Trophoblast cell (in vitro differentiated cells and primary cell): ENCODE measurements at regions not wholly inside any gene's neighbourhood (a gene's known extent, or its start where the extent isn't known, plus 50 kb on each side); places are given as distances from the start of the nearest gene placed in this dataset.

Experiments
- DNase-seq, 2 donors: peaks; one replicate each; pipeline ENCODE4 v3.0.0-alpha.2; 2016
- H2AFZ ChIP-seq: 2 replicates; pipeline ENCODE4 v1.6.1; 2013; ENCODE audit warnings: low read length, moderate library complexity, mild to moderate bottlenecking; ENCODE audit not compliant: insufficient read depth, poor library complexity
- H2AK5ac ChIP-seq: 2 replicates; pipeline ENCODE4 v1.6.1; 2013; ENCODE audit warnings: mild to moderate bottlenecking, low read length
- H2BK120ac ChIP-seq: 2 replicates; pipeline ENCODE4 v1.6.1; 2013; ENCODE audit warnings: low read length, mild to moderate bottlenecking, moderate library complexity; ENCODE audit not compliant: insufficient read depth, poor library complexity
- H2BK12ac ChIP-seq: 2 replicates; pipeline ENCODE4 v1.6.1; 2013; ENCODE audit warnings: mild to moderate bottlenecking, low read length, moderate library complexity
- H2BK5ac ChIP-seq: 2 replicates; pipeline ENCODE4 v1.6.1; 2013; ENCODE audit warnings: low read length, low read depth, moderate library complexity, mild to moderate bottlenecking; ENCODE audit not compliant: poor library complexity
- H3K14ac ChIP-seq: 2 replicates; pipeline ENCODE4 v1.6.1; 2013; ENCODE audit warnings: mild to moderate bottlenecking, low read length
- H3K18ac ChIP-seq: 2 replicates; pipeline ENCODE4 v1.6.1; 2013; ENCODE audit warnings: mild to moderate bottlenecking, low read length
- H3K23ac ChIP-seq: 2 replicates; pipeline ENCODE4 v1.6.1; 2013; ENCODE audit warnings: low read length
- H3K27ac ChIP-seq: 2 replicates; pipeline ENCODE4 v1.5.1; 2013; ENCODE audit warnings: low read depth, mild to moderate bottlenecking, inconsistent platforms, low read length, moderate library complexity
- H3K27me3 ChIP-seq: 2 replicates; pipeline ENCODE4 v1.6.1; 2013; ENCODE audit warnings: inconsistent platforms, mild to moderate bottlenecking, low read length, moderate library complexity; ENCODE audit not compliant: insufficient read depth
- H3K36me3 ChIP-seq, 2 experiments: 1 replicate in 1 of 2; 2 replicates in 1 of 2; pipeline ENCODE4 v1.6.1; 2013; ENCODE audit warnings: low read length in 2 of 2, mild to moderate bottlenecking in 2 of 2, moderate library complexity in 1 of 2; ENCODE audit not compliant: insufficient read depth in 2 of 2, control insufficient read depth in 1 of 2
- H3K4ac ChIP-seq: 2 replicates; pipeline ENCODE4 v1.6.1; 2013; ENCODE audit warnings: low read depth, mild to moderate bottlenecking, low read length, moderate library complexity
- H3K4me1 ChIP-seq, 2 experiments: 1 replicate in 1 of 2; 2 replicates in 1 of 2; pipeline ENCODE4 v1.6.1; 2013; ENCODE audit warnings: low read length in 2 of 2, mild to moderate bottlenecking in 2 of 2, moderate library complexity in 1 of 2; ENCODE audit not compliant: insufficient read depth in 2 of 2, control insufficient read depth in 1 of 2
- H3K4me2 ChIP-seq: 2 replicates; pipeline ENCODE4 v1.6.1; 2013; ENCODE audit warnings: inconsistent platforms, mild to moderate bottlenecking, low read length, moderate library complexity
- H3K4me3 ChIP-seq: 2 replicates; pipeline ENCODE4 v1.5.1; 2013; ENCODE audit warnings: mild to moderate bottlenecking, low read depth, low read length, inconsistent platforms
- H3K79me1 ChIP-seq: one replicate; pipeline ENCODE4 v1.6.1; 2013; ENCODE audit warnings: low read length
- H3K79me2 ChIP-seq: 2 replicates; pipeline ENCODE4 v1.6.1; 2013; ENCODE audit warnings: low read length, mild to moderate bottlenecking; ENCODE audit not compliant: control insufficient read depth, insufficient read depth, poor library complexity
- H3K9ac ChIP-seq: 2 replicates; pipeline ENCODE4 v1.6.1; 2013; ENCODE audit warnings: mild to moderate bottlenecking, low read length
- H3K9me3 ChIP-seq: 2 replicates; pipeline ENCODE4 v1.6.1; 2013; ENCODE audit warnings: low read depth, mild to moderate bottlenecking, control low read depth, inconsistent platforms, low read length; ENCODE audit not compliant: insufficient read depth
- H4K12ac ChIP-seq: 2 replicates; pipeline ENCODE4 v1.6.1; 2013; ENCODE audit warnings: low read depth, mild to moderate bottlenecking, low read length, moderate library complexity
- H4K8ac ChIP-seq: 2 replicates; pipeline ENCODE4 v1.6.1; 2013; ENCODE audit warnings: low read depth, mild to moderate bottlenecking, low read length, moderate library complexity
- H4K91ac ChIP-seq: one replicate; pipeline ENCODE4 v1.6.1; 2013; ENCODE audit warnings: low read depth, mild to moderate bottlenecking, low read length, moderate library complexity
- WGBS: extraction: QIAGEN DNeasy Blood & Tissue Kit; methylation state at CpG from one replicate; pipeline ENCODE4 v1.1.7; 2013; ENCODE audit warnings: missing lambda C conversion rate; ENCODE audit not compliant: insufficient read length, insufficient coverage; ENCODE audit errors: extremely low coverage; 5-methylcytosine and 5-hydroxymethylcytosine counted together

DNA sequence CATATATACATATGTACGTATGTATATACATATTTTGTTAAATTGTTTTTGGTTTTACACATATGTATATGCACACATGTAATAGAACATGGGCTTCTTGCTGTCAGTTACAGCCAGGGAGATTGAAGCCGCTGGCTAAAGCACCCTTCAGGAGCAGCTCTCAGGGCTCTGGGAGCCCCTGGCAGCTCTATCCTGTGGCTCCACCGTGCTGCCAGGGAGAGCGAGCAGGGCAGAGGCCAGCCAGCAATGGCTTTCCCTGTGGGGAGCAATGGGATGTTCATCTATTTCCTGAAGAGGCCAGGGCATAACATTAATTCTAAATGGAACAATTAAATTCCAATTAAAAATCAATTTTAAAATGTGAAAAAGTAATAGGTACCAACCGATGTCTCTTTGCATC lies 102.9 kb downstream of the PSMG1 start:
- H3K4me3 ChIP-seq, result no peak overlapping the region
- H3K4ac ChIP-seq, result no peak overlapping the region
- H2BK5ac ChIP-seq, result no peak overlapping the region
- H3K9ac ChIP-seq, result no peak overlapping the region
- H3K18ac ChIP-seq, result no peak overlapping the region
- H3K79me2 ChIP-seq, result no peaks in the 10 kb centered on the region
- no peak overlapping the region for H2BK12ac ChIP-seq
- H3K4me2 ChIP-seq, result no peak overlapping the region
- H3K23ac ChIP-seq, result no peak overlapping the region
- H3K79me1 ChIP-seq, result no peaks in the 10 kb centered on the region
- no peak overlapping the region for H4K12ac ChIP-seq
- H2AFZ ChIP-seq, result no peak overlapping the region
- H3K14ac ChIP-seq, result no peak overlapping the region
- no peak overlapping the region for H4K91ac ChIP-seq
- H3K27ac ChIP-seq, result no peak overlapping the region
- no peaks in the 10 kb centered on the region for H3K9me3 ChIP-seq
- H3K36me3 ChIP-seq, result no peaks in the 10 kb centered on the region
- H4K8ac ChIP-seq, result no peak overlapping the region
- H2BK120ac ChIP-seq, result no peak overlapping the region
- H3K4me1 ChIP-seq, result no peaks in the 10 kb centered on the region
- H2AK5ac ChIP-seq, result no peak overlapping the region
- no peak for DNase-seq
- WGBS, result no CpG with 5 or more reads among the region's 5 CpGs
- H3K27me3 ChIP-seq, result no peaks in the 10 kb centered on the region

DNA sequence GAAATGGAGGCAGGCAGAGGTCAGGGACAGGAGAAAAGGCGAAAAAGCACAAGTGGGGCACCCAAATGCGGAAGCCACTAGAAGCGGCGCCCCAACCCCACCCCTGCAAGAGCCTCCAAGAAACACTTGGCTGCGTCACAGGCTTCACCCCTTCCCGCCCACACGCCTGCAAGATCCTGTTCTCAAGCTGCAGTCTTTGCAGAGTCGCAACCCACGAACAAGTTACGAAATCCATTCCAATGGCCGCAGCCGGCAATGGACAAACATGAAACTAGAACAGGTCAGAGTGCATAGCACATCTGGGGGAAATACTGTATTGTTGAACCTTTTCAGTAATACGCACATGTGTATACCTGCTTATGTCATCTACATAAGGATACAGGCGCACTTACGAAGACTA lies 103.6 kb downstream of the PSMG1 start:
- no peak overlapping the region for H3K4me3 ChIP-seq
- H4K91ac ChIP-seq, result no peak overlapping the region
- H3K14ac ChIP-seq, result no peak overlapping the region
- H4K8ac ChIP-seq, result no peak overlapping the region
- no CpG with 5 or more reads among the region's 15 CpGs for WGBS
- no peak overlapping the region for H3K4ac ChIP-seq
- H3K27me3 ChIP-seq, result no peaks in the 10 kb centered on the region
- H2AK5ac ChIP-seq, result no peak overlapping the region
- H3K36me3 ChIP-seq, result no peaks in the 10 kb centered on the region
- no peak overlapping the region for H3K23ac ChIP-seq
- no peak overlapping the region for H2BK5ac ChIP-seq
- no peak overlapping the region for H3K27ac ChIP-seq
- no peak overlapping the region for H3K9ac ChIP-seq
- H3K4me2 ChIP-seq, result no peak overlapping the region
- peak; percentile 24 to 33 for DNase-seq
- no peak overlapping the region for H2AFZ ChIP-seq
- no peaks in the 10 kb centered on the region for H3K79me2 ChIP-seq
- no peaks in the 10 kb centered on the region for H3K4me1 ChIP-seq
- no peak overlapping the region for H3K18ac ChIP-seq
- no peak overlapping the region for H2BK120ac ChIP-seq
- H3K9me3 ChIP-seq, result no peaks in the 10 kb centered on the region
- H3K79me1 ChIP-seq, result no peaks in the 10 kb centered on the region
- no peak overlapping the region for H2BK12ac ChIP-seq
- no peak overlapping the region for H4K12ac ChIP-seq

GRCh38 chr21:39078322-39079065 lies 104.8 kb downstream of the PSMG1 start:
- Histone ChIP-seq H4K8ac (no peak overlapping the region), H3K4me1 (no peaks in the 10 kb centered on the region), H3K14ac (no peak overlapping the region), H3K27ac (no peak overlapping the region), H2AFZ (no peak overlapping the region), H3K27me3 (no peaks in the 10 kb centered on the region), H3K36me3 (no peaks in the 10 kb centered on the region), H3K9me3 (no peaks in the 10 kb centered on the region), H3K23ac (no peak overlapping the region), H3K4ac (no peak overlapping the region), H3K18ac (no peak overlapping the region), H3K79me1 (no peaks in the 10 kb centered on the region), H2BK5ac (no peak overlapping the region), H3K79me2 (no peaks in the 10 kb centered on the region), H3K4me2 (no peak overlapping the region), H3K9ac (no peak overlapping the region), H4K91ac (no peak overlapping the region), H2AK5ac (no peak overlapping the region), H2BK120ac (no peak overlapping the region), H4K12ac (no peak overlapping the region), H3K4me3 (no peak overlapping the region), H2BK12ac (no peak overlapping the region)
- DNase-seq, result no peak
- no CpG with 5 or more reads among the region's 5 CpGs for whole genome bisulfite sequencing

DNA sequence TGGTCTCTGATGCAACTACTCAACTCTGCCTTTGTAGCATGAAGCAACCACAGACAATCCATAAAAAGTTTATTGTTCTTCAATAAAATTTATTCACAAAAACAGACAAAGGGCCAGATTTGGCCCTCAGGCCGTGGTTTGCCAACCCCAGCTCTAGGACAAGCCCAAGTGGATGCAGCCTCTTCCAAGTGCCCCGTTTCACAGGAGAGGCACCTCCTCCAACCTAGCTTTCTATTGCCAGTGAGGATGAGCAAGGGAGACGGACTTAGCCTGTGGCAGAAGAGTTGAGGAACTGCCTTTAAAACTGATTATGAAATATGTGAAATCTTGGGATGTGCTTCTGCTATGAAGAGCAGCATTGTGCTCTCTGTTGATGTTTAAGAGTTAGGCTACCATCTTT lies 105.4 kb downstream of the PSMG1 start:
- WGBS, result no CpG with 5 or more reads among the region's 3 CpGs
- Histone ChIP-seq H2AFZ (no peak overlapping the region), H2AK5ac (no peak overlapping the region), H3K4me2 (no peak overlapping the region), H4K12ac (no peak overlapping the region), H3K18ac (no peak overlapping the region), H3K36me3 (no peaks in the 10 kb centered on the region), H3K9ac (no peak overlapping the region), H3K9me3 (no peaks in the 10 kb centered on the region), H3K27me3 (no peaks in the 10 kb centered on the region), H2BK12ac (no peak overlapping the region), H3K4me1 (no peaks in the 10 kb centered on the region), H3K14ac (no peak overlapping the region), H4K91ac (no peak overlapping the region), H3K27ac (no peak overlapping the region), H3K23ac (no peak overlapping the region), H3K79me1 (no peaks in the 10 kb centered on the region), H3K4ac (no peak overlapping the region), H3K79me2 (no peaks in the 10 kb centered on the region), H2BK120ac (no peak overlapping the region), H4K8ac (no peak overlapping the region), H2BK5ac (no peak overlapping the region), H3K4me3 (no peak overlapping the region)
- no peak for DNase-seq
